GM19395 (cell line): ENCODE measurements at regions not wholly inside any gene's neighbourhood (a gene's known extent, or its start where the extent isn't known, plus 50 kb on each side); places are given as distances from the start of the nearest gene placed in this dataset.
"Not testable (repeated sequence)": the region's sequence is repeated elsewhere in the genome, so short reads cannot be mapped to it uniquely, and the experiment has no call there.

Source experiments
- ATAC-seq: cut with Tn5 transposase; IDR thresholded peaks from one replicate; pipeline ENCODE4 v1.9.1; 2021; ENCODE audit warnings: mild to moderate bottlenecking, moderate library complexity; ENCODE audit not compliant: unreplicated experiment

DNA sequence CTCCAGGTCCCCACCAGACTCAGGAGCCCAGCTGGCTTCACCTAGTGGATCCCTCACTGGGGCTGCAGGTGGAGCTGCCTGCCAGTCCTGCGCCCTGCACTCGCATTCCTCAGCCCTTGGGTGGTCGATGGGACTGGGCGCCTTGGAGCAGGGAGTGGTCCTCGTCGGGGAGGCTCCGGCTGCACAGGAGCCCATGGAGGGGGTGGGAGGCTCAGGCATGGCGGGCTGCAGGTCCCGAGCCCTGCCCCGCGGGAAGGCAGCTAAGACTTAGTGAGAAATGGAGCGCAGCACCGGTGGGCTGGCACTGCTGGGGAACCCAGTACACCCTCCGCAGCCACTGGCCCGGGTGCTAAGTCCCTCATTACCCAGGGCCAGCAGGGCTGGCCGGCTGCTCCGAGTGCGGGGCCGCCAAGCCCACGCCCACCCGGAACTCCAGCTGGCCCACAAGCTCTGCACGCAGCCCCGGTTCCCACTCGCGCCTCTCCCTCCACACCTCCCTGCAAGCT, 203.4 kb downstream of the DSC3 start:
- not testable (repeated sequence) for ATAC-seq

DNA sequence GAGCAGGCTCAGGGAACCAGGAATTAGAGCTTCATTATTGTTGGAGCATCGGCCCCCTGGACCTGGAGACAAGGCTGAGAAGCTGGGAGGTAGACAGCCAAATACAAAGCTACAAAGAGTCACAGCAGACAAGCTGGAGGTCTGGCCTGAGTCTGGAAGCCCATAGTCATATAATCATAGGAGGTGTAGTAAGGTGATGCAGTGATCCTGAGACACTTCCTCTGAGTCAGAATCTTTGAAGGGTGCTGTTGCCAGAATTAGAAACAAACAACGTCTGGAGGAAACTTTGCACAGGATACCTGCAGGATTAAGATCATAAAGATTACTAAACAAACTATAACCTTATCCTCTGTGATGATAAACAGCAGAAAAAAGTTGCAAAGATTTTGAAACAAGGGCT, 213.8 kb downstream of the DSC3 start:
- ATAC-seq: no peak

GRCh38 chr18:30819619-30820018, 222.9 kb downstream of the DSC3 start:
- no peak for ATAC-seq

- no peak for ATAC-seq
Measured at GRCh38 chr18:30814446-30814845, 228.1 kb downstream of the DSC3 start.

- no peak for ATAC-seq
Measured at GRCh38 chr18:30811580-30811979, 231.0 kb downstream of the DSC3 start.

DNA sequence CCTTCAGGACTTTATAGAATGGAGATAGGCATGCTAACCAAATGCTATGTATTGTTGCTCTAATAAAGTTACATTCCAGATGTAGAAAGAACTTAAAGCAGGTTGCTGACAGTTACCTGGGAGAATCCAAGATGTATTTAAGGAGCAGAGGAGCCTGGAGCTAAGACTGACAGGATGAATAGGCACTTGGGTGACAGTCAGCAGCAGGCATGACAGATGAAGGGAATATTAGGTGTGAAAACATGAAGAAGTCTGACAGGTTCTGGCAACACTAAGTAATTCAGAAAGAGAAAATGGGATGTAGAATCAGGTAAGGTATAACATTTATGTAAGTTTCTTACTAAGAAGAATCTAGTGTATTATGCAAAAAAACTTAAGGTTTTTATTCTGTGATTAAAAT, 232.0 kb downstream of the DSC3 start:
- no peak for ATAC-seq

- no peak for ATAC-seq
Measured at GRCh38 chr18:30806823-30807222, 235.7 kb downstream of the DSC3 start.

DNA sequence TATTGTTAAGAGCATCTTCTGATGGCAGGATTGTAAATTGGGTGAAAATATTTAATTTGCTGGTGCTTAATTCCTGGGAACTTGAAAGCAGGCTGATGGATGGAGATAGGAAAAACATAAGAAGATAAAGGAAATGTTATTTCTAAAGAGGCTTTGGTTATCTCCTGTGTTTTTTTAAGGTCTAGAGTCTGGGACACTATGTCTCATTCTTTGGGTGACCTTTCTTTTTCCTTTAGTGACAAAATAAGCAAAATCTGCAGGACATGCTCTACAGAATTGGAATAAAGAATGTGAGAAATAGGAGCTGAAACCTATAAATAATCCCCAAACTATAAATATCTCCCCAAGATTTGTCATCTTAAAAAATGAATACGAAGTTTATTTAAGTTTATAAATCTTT, 241.7 kb downstream of the DSC3 start:
- no peak for ATAC-seq

- no peak for ATAC-seq
Measured at GRCh38 chr18:30792051-30792450, 250.5 kb downstream of the DSC3 start.

GRCh38 chr18:30788411-30788991, 254.0 kb downstream of the DSC3 start:
- ATAC-seq: not testable (repeated sequence)

DNA sequence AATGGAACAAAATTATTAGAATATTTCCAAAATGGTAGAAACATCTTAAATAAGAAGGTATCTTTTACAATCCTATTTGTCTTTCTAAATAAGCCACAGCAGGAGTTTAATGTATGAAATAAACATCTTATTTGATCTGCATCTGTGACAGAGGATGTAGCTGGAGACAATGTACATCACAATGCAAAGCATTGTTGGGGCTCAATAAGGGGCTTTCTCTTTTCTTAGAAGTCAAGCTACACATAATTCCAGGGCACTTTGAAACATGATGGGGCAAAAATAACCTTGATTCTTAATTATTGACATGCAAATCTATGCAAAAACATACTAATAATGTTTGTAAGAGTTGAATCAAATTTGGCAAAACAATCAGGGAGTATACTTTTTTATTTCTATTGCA, 255.1 kb downstream of the DSC3 start:
- ATAC-seq: no peak

GRCh38 chr18:30781601-30782000, 260.9 kb downstream of the DSC3 start:
- no peak for ATAC-seq

GRCh38 chr18:30775629-30776028, 266.9 kb downstream of the DSC3 start:
- no peak for ATAC-seq

GRCh38 chr18:30772170-30772569, 270.4 kb downstream of the DSC3 start:
- ATAC-seq: not testable (repeated sequence)

- ATAC-seq: no peak
Measured at GRCh38 chr18:30766053-30766452, 276.5 kb downstream of the DSC3 start.

- no peak for ATAC-seq
Measured at GRCh38 chr18:30765247-30765646, 277.3 kb downstream of the DSC3 start.

DNA sequence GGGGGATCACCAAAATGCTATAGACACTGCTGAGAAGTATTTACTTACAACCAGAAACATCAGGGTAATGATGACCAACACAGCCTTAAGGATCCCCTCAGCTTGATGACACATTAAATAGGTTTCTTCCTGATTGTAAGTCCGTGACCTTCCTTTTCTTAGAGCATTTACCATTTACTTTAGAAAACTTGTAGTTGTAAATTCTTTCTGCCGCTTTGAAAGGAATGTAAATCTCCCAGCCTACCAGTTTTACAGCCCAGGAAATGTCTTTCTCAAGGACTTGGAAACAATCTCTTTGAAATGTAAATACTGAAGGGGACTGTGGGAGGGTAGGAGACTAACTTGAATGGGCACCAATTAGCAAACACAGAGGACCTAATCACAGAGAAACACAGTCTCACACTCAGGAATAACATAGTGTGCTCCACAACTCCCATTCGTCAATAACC, 278.6 kb downstream of the DSC3 start:
- no peak for ATAC-seq

- ATAC-seq: no peak
Measured at GRCh38 chr18:30754846-30755245, 287.7 kb downstream of the DSC3 start.

GRCh38 chr18:30748541-30748940, 294.0 kb downstream of the DSC3 start:
- no peak for ATAC-seq

- no peak for ATAC-seq
Measured at GRCh38 chr18:30746224-30746623, 296.3 kb downstream of the DSC3 start.

- ATAC-seq: no peak
Measured at GRCh38 chr18:30743033-30743432, 299.5 kb downstream of the DSC3 start.

GRCh38 chr18:30730915-30731314, 311.6 kb downstream of the DSC3 start:
- no peak for ATAC-seq

DNA sequence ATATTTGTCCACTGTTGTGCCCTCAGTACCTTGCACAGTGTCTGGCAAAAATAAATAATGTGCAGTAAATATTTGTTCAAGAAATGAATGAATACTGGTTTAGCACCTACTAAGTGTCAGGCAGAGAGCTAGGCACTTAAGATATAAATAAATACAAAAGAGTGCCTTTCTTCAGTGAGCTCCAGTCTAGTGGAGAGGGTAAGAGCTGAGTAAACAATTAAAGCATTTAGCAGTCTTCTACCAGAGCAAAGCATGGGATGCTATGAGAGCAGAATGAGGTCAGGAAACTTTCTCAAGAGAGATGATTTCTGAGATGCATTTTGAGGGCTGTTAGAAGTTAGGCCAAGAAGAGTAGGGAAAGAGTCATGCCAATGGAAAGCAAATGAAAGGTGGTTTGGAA, 314.7 kb downstream of the DSC3 start:
- no peak for ATAC-seq
